GM18870 (cell line): ENCODE measurements at regions not wholly inside any gene's neighbourhood (a gene's known extent, or its start where the extent isn't known, plus 50 kb on each side); places are given as distances from the start of the nearest gene placed in this dataset.

Experiments used
- ATAC-seq: cut with Tn5 transposase; IDR thresholded peaks from one replicate; pipeline ENCODE4 v1.9.1; 2021; ENCODE audit warnings: moderate library complexity; ENCODE audit not compliant: unreplicated experiment

DNA sequence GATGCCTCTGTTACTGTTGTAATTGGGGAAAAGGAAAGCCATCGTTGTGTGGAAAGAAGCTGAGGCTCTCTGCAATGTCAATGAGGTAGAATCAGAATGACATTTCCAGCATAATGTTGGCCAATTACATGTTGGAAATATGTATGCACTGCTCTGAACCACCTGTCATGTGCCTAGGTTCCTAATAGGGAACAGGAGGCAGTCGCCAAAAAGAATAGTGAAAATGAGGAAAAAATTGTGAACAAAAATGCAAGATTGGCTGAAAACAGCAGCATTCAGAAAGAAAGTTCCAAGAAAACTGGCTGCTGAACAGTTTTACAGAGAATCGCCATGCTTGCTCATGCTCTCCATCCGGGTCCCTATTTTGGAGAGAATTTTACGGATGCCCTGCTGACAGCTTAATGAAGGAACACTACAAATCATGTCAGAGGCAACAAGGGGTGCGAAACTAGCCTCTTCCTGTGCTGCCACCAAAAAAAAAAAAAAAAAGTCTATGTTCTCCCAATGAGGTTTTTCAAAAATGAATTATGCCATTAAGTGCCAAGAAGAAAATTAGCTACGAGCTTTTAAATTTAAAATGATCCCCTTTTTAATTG, 305.9 kb upstream of the ARRDC4 start:
- ATAC-seq = no peak

DNA sequence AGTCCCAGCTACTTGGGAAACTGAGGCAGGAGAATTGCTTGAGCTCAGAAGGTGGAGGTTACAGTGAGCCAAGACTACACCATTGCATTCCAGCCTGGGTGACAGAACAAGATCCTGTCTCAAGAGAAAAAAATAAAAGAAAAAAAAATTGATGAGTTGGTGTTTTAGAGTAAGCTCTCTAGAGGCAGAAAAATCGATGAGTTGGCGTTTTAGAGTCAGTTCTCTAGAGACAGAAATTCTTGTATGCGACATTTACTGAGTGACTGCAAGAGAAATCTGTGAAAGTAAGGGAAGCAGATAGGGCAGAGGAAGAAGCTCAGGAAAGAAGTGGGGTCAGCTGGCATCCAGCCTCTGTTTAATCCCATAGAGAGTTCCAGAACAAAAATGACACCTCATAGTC, 298.7 kb upstream of the ARRDC4 start:
- no peak for ATAC-seq

DNA sequence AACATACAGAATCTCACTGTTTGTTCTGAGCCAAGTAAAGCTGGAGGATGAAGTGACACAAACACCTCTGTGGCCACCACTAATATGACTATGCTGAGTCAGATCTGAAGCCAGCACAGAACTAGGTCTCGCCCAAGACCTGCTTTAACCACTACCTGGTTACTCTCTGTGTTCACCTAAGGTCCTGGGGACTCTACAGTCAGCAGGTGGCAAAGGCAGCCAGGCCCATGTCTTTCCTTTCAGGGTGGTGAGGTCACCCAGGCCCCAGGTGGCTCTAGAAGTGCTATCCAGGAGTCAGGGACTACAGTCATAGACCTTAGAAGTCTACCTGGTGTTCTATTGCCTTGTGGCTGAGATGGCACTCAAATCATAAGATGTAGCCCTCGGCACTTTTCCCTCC, 287.9 kb upstream of the ARRDC4 start:
- ATAC-seq = no peak

DNA sequence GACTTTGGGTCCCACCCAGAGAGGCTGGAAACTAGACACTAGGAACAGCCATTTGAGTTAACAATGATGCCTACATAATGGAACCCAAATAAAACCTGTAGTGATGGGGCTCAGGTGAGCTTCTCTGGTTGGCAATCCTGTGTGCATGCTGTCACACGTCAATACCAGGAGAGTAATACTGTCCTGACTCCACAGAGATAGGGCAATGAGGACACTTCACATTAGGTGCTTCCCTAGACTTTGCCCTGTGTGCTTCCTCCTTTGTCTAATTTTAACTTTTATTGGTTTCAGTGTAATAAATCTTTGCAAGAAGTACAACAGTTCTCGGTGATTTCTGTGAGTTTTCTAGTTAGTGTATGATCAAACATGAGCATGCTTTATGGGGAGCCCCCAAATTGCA, 281.8 kb upstream of the ARRDC4 start:
- no peak for ATAC-seq

DNA sequence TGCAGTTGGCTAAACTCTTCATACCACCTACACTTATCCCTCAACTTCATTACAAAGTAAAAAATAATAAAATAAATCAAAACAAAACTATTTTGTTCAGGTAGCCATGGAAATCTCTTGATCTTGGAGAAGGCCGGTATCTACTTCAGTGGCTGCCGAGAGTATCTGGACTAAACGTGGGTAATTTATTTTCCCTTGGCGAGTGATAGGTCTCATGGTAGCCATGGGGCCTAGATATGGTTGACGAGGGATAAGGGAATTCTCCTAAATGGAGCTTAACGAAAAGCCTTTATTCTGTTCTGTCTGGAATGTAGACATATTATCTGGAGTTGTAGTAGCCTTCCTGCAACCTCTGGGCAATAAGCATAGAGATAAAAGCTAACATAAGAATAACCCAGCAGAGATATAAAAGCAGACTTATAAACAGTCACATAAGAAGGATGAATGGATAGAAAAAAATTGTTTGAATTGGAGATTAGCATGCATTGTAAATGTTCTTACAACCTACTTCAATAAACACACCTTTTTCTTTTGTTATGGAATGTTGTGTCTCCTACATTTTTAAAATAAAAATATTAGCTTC, 281.3 kb upstream of the ARRDC4 start:
- ATAC-seq = no peak

DNA sequence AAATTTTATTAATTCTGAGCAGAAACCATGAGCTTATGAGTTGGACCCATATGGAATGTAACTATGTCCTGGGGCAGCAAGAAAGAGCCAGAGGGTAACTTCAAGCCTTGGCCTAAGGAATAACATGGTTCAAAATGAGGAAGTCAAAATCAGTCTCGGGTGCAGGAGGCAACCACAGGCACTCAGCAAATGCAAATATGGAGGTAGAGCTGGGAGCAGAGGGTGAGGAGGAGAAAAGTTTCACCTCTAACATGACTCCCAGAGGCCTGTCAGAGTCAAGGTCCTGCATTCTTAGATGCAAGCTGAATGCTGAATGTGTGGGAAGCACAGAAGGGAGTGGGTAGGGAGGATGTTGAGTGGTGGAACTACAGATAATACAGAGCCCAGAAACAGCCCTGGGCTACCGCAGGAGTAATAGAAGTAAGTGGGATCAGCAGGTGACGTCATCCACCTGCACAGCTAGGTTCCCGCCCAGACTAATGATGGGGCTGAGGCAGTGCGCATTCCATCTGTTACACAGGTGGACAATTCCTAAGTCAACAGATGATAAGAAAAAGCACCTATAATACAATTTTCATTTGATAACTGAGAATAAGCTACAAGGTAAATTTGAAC, 279.8 kb upstream of the ARRDC4 start:
- ATAC-seq = no peak

DNA sequence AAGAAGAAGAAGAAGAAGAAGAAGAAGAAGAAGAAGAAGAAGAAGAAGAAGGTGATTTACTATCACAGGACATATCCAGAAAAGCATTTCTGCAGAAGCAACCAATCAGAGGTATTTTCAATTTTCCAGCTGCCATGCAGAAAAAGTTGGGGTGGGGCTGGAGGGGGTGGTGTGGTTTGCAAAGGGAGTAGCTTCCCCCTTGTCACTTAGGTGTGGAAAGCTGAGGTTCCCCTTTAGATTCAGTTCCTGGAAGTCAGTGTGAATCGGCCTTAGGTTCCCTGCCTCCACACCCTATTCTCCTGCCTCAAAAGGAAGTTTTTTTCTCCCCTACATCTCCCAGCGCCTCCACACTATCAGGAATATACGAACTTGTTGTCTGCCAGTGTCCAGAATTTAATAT, 276.7 kb upstream of the ARRDC4 start:
- no peak for ATAC-seq

DNA sequence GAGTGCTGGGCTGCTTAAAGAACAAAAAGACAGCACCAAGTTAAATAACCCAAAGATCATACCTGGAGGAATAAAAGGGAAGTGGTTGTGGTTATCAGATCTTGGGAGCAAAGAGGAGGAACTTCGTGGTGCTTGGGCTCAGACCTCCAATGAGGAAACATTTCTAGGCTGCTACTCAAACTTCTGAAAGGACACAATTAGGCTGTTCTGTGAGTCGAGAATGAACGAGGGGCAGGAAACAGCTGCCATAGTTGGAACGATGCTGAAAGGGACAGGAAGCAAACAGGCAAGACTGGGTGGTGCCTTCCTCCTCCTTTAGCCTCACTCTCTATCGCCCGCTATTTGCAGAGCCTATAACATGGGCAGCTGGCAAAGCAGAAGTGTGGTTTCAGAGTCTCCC, 276.3 kb upstream of the ARRDC4 start:
- ATAC-seq = no peak

DNA sequence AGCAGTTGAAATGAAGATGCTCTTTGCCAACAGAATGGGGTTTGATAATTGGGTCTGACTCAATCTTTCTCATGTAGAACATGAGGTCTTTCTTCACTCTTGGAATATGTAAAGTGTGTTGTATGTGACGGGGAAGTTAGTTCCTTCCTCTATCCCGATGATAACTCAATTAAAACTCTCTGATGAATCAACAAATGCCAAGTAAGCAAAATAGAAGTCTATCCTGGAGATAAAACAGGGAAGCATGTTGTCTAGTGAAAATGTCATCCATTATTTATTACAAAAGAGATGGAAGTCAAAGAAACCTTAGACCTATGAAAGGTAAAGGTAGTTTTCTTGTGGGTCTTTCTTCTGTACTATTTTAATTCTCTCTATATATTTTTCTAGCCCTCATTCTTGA, 274.2 kb upstream of the ARRDC4 start:
- no peak for ATAC-seq

DNA sequence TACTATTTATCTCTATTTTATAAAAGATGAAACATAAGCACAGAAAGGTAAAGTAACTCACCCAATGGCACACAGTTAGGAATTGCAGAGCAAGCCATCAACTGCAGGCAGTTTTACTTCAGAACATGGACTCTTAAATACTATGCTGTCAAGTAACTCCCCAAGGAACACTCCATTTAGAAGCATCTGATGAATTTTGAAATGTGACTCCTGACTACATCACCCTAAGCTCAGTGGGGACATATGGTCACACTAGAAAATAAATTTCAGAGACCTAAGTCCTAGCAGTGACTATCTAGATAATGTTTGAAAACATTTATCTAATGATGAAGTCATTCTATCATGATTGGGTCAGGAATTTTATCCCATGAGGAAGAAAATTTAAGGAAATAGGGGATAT, 272.8 kb upstream of the ARRDC4 start:
- ATAC-seq = no peak

DNA sequence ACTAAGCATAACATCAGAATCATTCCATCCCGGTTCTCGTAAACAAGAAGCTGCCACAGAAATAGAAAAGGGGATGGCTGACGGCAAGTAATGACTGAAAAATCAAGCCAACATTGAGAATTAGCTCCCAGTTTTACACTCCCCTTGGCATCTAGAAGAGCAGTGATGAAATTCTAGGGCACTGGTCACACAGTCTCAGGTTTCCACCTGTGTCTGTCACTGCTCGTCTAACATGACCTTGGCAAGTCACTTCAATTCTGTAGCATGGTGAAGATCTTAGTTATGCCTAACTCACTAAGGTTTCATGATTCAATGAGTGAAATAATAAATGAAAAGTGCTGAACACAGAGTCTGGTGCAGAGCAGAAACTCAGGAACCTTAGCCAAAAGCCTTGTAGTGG, 272.3 kb upstream of the ARRDC4 start:
- ATAC-seq = no peak

DNA sequence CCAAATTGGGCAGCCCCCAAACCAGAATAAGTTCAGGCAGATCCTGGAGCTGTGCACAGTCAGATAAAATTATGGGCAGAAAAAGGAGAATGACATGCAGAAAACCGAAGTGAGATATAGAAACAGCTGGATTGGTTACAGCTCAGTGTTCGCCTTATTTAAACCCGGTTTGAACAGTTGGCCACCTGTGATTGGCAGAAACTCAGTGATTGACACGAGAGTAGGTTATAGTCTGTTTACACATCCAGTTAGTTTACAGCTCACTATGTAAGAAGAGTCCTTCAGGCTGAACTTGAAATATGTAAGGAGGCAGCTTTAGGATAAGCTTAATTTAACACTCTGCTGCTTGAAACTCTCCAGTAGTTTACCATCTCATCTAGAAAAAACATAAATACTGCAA, 271.6 kb upstream of the ARRDC4 start:
- ATAC-seq = no peak

DNA sequence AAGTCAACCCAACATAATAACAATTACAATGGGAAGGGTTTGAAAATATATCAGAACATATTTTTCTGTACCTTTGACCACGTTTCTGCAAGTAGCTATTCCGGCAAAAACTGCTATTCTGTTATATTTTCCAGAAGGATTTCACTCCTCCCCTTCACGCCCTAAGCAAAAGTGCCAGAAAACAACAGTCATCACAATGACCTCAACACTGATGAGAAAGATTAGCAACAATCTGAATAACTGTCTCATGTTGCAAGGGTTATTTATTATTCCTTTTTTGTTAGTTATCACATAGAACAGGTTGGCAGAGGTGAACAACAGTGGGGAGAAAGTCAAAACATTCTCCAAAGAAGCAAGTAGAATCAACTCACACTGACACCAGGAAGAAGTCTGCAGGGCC, 269.4 kb upstream of the ARRDC4 start:
- no peak for ATAC-seq

DNA sequence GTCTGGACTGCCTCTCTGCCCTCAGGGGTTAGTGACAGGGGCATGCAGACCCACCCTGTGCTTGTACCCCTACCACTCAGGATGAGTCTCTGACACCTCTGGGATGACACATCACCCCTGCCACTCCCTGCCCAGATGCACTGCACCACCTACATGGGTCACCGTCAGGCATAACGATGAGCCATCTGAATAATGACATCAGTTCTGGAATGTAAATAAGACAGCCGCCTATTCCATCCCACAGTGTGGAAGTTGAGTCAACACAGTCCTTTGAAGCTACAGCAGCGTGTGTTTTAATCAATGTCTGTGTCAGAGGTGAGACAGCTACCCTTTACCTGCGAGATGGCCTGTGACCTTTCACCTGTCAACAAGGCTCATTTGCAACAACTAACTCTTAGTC, 268.7 kb upstream of the ARRDC4 start:
- ATAC-seq = no peak

DNA sequence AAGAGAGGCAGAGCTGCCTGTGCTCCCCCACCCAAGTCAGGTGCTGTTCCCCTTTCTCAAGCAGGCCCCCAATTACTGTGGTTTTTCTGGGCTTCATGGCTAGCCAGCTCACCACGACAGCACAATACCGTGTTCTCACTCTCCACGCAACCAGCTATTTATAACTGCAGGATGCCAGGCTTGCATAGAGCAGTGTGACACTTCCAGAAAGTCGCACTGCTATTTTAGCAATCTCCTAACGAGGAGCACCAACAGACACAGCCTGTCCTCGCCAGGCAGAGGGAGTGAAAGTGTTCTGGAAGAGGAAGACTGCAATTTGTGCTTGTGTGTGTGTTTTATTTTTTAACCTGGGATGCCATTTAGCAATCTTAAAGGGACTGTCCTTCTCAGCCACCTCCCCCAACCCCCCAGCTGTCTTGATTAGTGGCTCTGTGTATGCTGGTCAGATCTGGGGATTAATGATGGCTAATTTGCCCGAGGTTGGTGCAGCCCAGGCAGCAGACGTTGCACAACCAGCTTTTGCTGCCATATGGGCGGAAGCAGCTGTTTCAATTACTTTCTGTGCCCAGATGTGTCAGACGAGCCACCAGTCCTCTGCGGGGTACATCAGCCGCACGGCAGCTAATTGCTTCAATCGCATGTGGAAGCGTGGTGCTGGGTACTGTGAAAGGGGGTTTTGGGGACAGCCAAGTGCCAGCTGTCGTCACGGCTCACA, 268.0 kb upstream of the ARRDC4 start:
- no peak for ATAC-seq

DNA sequence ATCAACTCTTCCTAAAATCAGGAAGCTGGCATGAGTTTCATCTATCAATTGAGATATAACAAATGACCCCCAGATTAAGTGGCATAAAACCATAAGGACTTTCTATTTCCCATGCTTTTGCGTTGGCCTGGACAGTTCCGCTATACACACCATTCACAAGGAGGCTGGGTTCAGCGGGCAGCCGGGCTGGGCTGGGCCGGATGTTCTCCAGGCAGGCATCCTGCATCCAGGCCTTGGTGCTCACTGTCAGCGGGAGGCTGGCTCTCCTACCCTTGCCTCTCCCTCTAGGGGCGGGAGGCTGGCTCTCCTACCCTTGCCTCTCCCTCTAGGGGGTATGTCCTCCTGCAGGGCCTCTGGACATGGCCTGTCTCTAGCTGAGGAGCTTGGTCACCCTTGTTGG, 266.0 kb upstream of the ARRDC4 start:
- no peak for ATAC-seq

DNA sequence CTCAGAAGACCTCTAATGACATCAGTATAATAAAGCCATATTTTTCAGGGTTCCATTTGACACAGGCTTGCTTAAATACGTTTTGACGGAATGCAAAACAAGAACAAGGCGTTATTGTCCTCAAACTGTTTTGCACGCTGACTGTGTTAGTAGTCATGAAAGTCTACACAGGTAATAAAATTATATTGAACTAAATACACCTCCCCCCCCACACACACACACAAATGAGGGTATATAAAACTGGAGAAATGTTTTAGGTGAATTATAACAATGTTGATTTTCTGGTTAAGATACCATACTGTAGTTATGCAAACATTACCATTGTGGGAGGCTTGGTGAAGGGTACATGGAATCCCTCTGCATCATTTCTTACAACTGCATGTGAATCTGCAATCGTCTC, 257.1 kb upstream of the ARRDC4 start:
- no peak for ATAC-seq

DNA sequence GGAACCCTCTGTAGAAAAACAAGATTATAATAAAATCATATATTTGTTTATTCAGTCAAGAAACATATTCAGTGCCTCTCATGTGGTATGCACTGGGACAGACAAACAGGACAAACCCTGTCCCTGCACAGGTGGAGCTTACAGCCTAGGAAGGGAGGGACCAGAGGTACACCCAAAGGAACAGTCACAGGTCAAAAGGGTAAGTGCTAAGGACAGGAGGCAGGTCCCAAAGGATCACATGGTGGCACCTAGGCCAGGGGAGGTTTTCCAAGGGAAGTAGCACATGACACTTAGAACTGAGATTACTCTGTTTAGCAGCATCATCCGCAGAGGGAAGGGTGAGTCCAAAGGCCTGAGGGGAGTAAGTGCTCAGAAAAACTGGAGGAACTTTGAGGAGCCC, 254.4 kb upstream of the ARRDC4 start:
- ATAC-seq = no peak

DNA sequence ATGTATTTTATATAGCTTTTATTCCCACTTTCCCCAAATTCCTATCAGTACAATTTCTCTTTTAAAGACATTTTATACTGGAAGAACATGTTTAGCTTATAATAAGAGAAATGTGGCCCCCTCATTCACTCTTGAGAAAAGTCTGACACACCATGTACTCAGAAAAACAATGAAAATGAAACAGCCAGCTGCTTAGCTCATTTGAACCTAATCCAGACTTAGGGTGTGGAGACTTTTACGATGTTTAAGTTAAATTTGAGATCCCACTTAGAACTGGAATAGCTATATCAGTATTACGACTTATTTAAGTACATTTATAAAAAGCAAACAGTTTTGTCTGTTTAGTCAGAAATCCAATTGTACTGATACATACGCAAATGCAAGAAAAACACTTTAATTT, 252.3 kb upstream of the ARRDC4 start:
- no peak for ATAC-seq

DNA sequence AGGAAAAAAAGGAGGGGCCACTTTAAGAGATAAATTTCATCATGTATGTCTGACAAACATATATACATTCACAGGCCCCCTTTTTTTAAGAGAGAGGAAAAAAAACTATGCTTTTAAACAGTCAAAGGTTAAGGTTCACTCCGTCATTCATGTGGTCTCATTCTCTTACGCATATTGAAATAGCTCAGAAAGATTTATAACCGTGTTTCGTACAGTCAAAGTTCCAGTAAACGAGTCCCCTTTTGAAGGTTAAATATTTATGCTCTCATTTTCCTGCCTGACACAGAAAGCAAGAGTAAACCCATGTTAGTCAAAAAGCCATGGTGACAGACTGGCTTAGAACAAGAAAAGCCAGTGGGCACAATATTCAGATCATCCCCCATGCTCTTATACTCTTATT, 248.0 kb upstream of the ARRDC4 start:
- no peak for ATAC-seq

DNA sequence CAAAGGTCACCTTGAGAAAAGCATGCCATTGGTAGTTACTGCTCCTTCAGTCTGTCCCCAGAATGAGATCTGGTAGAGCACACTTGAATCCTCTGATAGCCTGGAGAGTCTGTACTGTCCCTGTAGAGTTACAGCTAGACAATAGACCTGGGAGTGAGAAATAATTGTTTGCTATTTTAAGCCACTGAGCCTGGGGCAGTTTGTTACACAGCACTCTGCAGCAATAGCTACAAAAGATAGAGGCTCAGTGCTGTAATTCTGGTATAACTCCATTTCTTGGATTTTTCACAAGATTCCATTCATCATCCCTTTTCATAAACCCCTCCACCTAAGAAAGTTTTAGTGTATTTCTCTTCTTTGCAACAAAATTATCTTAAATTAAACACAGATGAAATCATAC, 242.7 kb upstream of the ARRDC4 start:
- ATAC-seq = no peak

DNA sequence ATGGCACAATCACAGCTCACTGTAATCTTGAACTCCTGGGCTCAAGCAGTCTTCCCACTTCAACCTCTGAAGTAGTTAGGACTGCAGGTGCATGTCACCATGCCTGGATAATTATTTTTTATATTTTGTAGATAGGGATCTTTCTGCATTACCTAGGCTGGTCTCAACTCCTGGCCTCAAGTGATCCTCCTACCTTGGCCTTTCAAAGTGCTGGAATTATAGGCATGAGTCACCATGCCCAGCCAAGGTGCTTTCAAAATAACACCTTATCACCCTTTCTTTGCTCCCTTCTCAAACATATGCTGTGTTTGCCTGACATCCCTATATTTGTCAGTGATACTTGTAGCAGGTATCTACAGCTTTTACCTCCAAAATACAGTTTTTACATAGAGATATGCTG, 242.0 kb upstream of the ARRDC4 start:
- no peak for ATAC-seq
